ENCODE measurements at regions not wholly inside any gene's neighbourhood (a gene's known extent, or its start where the extent isn't known, plus 50 kb on each side); places are given as distances from the start of the nearest gene placed in this dataset.

- H2AFZ ChIP-seq (ENCODE audit: low read length), result no peak overlapping the region
- no peak overlapping the region for H4K8ac ChIP-seq (ENCODE audit: extremely low read depth, insufficient read depth, low read length)
- no peak overlapping the region for H3K23ac ChIP-seq (ENCODE audit: insufficient read length)
- H2BK120ac ChIP-seq (replicated peaks; ENCODE audit: low read depth, low read length), result no peak overlapping the region
- H3K9me3 ChIP-seq (ENCODE audit: insufficient read depth in 2 of 2, low read depth in 1 of 2, low read length in 1 of 2), result no peaks in the 10 kb centered on the region
- no peak overlapping the region for H3K4me3 ChIP-seq (ENCODE audit: extremely low read depth in 1 of 4, insufficient read depth in 2 of 4, low read depth in 3 of 4, low read length in 4 of 4)
- no peak overlapping the region for H4K5ac ChIP-seq (ENCODE audit: insufficient read length, low read depth, low read length)
- no peak overlapping the region for H3K4ac ChIP-seq (replicated peaks; ENCODE audit: insufficient read length, low read depth, low read length)
- H2BK12ac ChIP-seq (ENCODE audit: low read depth, low read length), result no peak overlapping the region
- no peaks in the 10 kb centered on the region for H3K4me1 ChIP-seq (replicated peaks in 1 of 4; ENCODE audit: control insufficient read depth in 3 of 4, insufficient read depth in 4 of 4, low read length in 3 of 4)
- DNase-seq (ENCODE audit: low read depth in 1 of 2, low spot score in 2 of 2) (no peak), FAIRE-seq (no peak)
- H3K27me3 ChIP-seq (replicated peaks in 1 of 4; ENCODE audit: control insufficient read depth in 3 of 4, extremely low read depth in 1 of 4, insufficient read depth in 3 of 4, low read length in 3 of 4), result no peaks in the 10 kb centered on the region
- H3K14ac ChIP-seq (ENCODE audit: insufficient read length), result no peak overlapping the region
- no peak overlapping the region for H3K4me2 ChIP-seq (ENCODE audit: insufficient read depth in 1 of 2, low read depth in 2 of 2, low read length in 2 of 2)
- no peak overlapping the region for H3K9ac ChIP-seq (replicated peaks in 1 of 4; ENCODE audit: extremely low read depth in 1 of 4, low read depth in 3 of 4, low read length in 3 of 4)
- H2BK15ac ChIP-seq (ENCODE audit: low read length), result no peak overlapping the region
- POLR2A ChIA-PET (ENCODE audit: partially characterized antibody), result no interaction called here
- H2BK5ac ChIP-seq (ENCODE audit: low read depth, low read length), result no peak overlapping the region
- H3K36me3 ChIP-seq (ENCODE audit: control insufficient read depth in 2 of 4, insufficient read depth in 4 of 4, low read length in 3 of 4), result no peaks in the 10 kb centered on the region
- CTCF ChIA-PET (ENCODE audit: partially characterized antibody), result no interaction called here
- WGBS, 2 experiments (ENCODE audit: extremely low coverage in 1 of 2, insufficient coverage in 1 of 2, insufficient read length in 1 of 2, insufficient replicate concordance in 2 of 2, low coverage in 1 of 2, low lambda C conversion rate in 2 of 2, missing lambda C conversion rate in 1 of 2), result 93% methylated on average over 3 of the region's 3 CpGs; no CpG with 5 or more reads in 1 of the 2 experiments
- no peak overlapping the region for H2AK5ac ChIP-seq (ENCODE audit: low read depth, low read length)
- no peak overlapping the region for H3K27ac ChIP-seq (ENCODE audit: low read depth, low read length)
- H3K18ac ChIP-seq (ENCODE audit: extremely low read depth, low read length), result no peak overlapping the region
- no peak overlapping the region for H4K91ac ChIP-seq (replicated peaks; ENCODE audit: insufficient read length, low read length)
- no peaks in the 10 kb centered on the region for H3K79me1 ChIP-seq (ENCODE audit: low read depth, low read length)
- no peaks in the 10 kb centered on the region for H3K79me2 ChIP-seq (ENCODE audit: control insufficient read depth in 1 of 2, insufficient read depth in 2 of 2, low read length in 2 of 2)
- no peaks in the 10 kb centered on the region for H4K20me1 ChIP-seq (replicated peaks in 1 of 2; ENCODE audit: control insufficient read depth in 1 of 2, insufficient read depth in 2 of 2, low read length in 2 of 2)
- H3K56ac ChIP-seq (replicated peaks; ENCODE audit: insufficient read length, low read depth, low read length), result no peak overlapping the region
- H3K23me2 ChIP-seq (ENCODE audit: low read depth, low read length), result no peaks in the 10 kb centered on the region
- no peak overlapping the region for H2BK20ac ChIP-seq (ENCODE audit: low read length)
- TF ChIP-seq EGR1 (IDR thresholded peaks at IDR 0.05; ENCODE audit: borderline replicate concordance, low read depth, low read length), result no peak
- no peak for TF ChIP-seq BRCA1 (IDR thresholded peaks at IDR 0.05; ENCODE audit: low read depth, low read length)
- TF ChIP-seq, protein P1, sequence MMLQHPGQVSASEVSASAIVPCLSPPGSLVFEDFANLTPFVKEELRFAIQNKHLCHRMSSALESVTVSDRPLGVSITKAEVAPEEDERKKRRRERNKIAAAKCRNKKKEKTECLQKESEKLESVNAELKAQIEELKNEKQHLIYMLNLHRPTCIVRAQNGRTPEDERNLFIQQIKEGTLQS (IDR thresholded peaks at IDR 0.05; ENCODE audit: insufficient read depth, low read depth, low read length), result no peak
- TF ChIP-seq PHF8 (conservative IDR thresholded peaks at IDR 0.05; ENCODE audit: low read depth, low read length), result no peak
- TF ChIP-seq KDM5A (IDR thresholded peaks at IDR 0.05; ENCODE audit: low read length), result no peak
- no peak for TF ChIP-seq BCL11A (IDR thresholded peaks at IDR 0.05; ENCODE audit: low read depth in 2 of 2, low read length in 2 of 2)
These were observed 119.3 kb downstream of the LYPLAL1 start for GRCh38 chr1:219292999-219293398.
